ENCODE measurements at regions not wholly inside any gene's neighbourhood (a gene's known extent, or its start where the extent isn't known, plus 50 kb on each side); places are given as distances from the start of the nearest gene placed in this dataset.

DNA sequence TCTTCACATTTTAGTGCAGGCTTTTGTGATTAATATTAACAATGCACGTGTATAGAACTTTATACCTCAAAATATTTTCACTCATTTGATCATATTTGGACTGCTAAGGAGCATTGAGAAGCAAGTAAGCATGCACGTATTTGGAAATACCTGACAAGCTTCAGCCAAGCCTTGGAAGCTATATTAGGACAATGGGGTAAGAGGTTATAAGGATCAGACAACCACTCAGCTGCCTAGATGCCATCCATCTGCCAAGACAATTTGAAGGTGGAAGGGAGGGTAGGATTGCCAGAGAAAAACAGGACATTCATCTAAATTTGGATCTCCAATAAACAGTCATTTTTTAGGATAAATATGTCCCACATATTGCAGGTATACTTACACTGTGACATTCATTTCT is 394.9 kb upstream of the CFAP20DC start:
- Mint-ChIP-seq H3K27me3 (no peaks in the 10 kb centered on the region), H3K27ac (peak overlapping the region; percentile 90), H3K4me1 (peaks cover 32% of the 10 kb centered on the region), H3K4me3 (no peak overlapping the region), H3K9me3 (peaks cover 2% of the 10 kb centered on the region), H3K36me3 (peaks cover 2% of the 10 kb centered on the region)
- no peak for DNase-seq
- POLR2A ChIA-PET: interaction anchor here (1.3 kb wide), 1 partner anchor 11 kb away, joined by 4 read pairs; no protein-coding TSS in a partner anchor
- ATAC-seq (ENCODE audit: low read depth): peak; percentile 11

DNA sequence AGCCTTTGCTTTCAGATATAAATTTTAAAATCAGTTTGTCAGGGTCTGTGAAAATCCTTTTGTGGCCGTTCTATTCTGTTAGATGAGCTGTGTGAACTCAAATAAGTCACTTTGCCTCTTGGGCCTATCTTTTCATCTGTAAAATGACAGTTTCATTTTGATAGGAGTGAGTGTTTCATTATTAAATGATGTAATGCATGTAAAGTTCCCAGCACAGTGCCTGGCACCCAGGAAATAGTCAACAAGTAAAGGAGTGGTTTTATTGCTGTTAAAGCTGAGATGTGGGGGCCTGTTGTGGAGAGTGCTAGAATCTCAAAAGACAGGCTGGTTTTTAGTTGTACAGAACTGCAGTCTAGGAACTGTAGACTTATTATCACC is 394.5 kb upstream of the CFAP20DC start:
- Mint-ChIP-seq H3K36me3 (peaks cover 2% of the 10 kb centered on the region), H3K27ac (peak overlapping the region; percentile 90), H3K4me1 (peaks cover 30% of the 10 kb centered on the region), H3K9me3 (peaks cover 2% of the 10 kb centered on the region), H3K4me3 (peak overlapping the region; percentile 75), H3K27me3 (no peaks in the 10 kb centered on the region)
- no peak for DNase-seq
- POLR2A ChIA-PET: interaction anchor here (1.3 kb wide), 1 partner anchor 11 kb away, joined by 4 read pairs; no protein-coding TSS in a partner anchor
- ATAC-seq (ENCODE audit: low read depth): peak; percentile 79

- peak overlapping the region; percentile 90 for H3K27ac Mint-ChIP-seq
- H3K4me1 Mint-ChIP-seq: peaks cover 30% of the 10 kb centered on the region
- no peaks in the 10 kb centered on the region for H3K27me3 Mint-ChIP-seq
- DNase-seq (no peak), ATAC-seq (ENCODE audit: low read depth) (peak; percentile 50)
- peaks cover 2% of the 10 kb centered on the region for H3K36me3 Mint-ChIP-seq
- peaks cover 3% of the 10 kb centered on the region for H3K9me3 Mint-ChIP-seq
- H3K4me3 Mint-ChIP-seq: peak overlapping the region; percentile 75
- POLR2A ChIA-PET: interaction anchor here (1.3 kb wide), 1 partner anchor 12 kb away, joined by 4 read pairs; no protein-coding TSS in a partner anchor
Measured at GRCh38 chr3:59443618-59444293, 393.9 kb upstream of the CFAP20DC start.

- H3K4me1 Mint-ChIP-seq: peaks cover 25% of the 10 kb centered on the region
- DNase-seq: no peak
- no peak overlapping the region for H3K4me3 Mint-ChIP-seq
- H3K9me3 Mint-ChIP-seq: peaks cover 1% of the 10 kb centered on the region
- ATAC-seq (ENCODE audit: low read depth): no peak
- POLR2A ChIA-PET: no interaction called here
- H3K27ac Mint-ChIP-seq: no peak overlapping the region
- H3K27me3 Mint-ChIP-seq: no peaks in the 10 kb centered on the region
- peaks cover 5% of the 10 kb centered on the region for H3K36me3 Mint-ChIP-seq
Measured at GRCh38 chr3:59442046-59442445, 392.2 kb upstream of the CFAP20DC start.

DNA sequence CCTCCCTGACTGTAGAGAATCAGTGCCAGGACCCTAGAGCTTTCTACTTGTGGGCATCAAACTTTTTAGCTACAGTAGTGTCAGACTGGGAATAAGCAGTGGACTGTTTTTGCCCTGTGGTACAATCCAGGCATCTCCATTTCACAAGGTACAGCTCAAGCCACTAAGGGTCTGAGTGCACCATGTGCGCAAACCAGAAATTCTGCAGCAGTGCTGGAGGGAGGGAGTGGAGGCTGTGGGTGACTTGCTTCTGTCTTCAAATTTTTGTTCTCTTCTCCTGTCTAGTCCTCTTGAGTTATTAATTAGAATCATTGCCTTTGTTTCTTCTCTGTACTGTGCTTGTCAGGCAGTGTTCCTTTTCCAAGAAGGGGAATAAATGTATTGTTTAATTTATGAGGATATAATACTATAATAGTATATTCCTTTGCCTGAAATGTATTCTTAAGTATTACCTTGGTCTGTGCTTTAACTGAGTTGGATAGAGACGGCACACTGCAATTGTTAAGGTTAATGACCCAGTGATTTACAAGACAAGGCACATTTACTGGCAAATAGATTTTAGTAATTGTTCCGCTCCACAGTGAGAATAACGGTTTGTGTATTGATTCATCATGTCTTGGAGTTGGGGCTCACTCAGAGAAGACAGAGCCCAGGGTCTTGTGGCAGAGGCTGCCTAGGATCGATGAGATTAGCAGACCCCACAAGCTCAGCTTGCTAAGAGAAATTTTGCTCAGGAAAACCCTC is 390.6 kb upstream of the CFAP20DC start:
- Mint-ChIP-seq H3K27ac (no peak overlapping the region), H3K4me1 (peaks cover 23% of the 10 kb centered on the region), H3K27me3 (no peaks in the 10 kb centered on the region), H3K9me3 (peaks cover 1% of the 10 kb centered on the region), H3K4me3 (no peak overlapping the region), H3K36me3 (peaks cover 5% of the 10 kb centered on the region)
- POLR2A ChIA-PET: no interaction called here
- DNase-seq (no peak), ATAC-seq (ENCODE audit: low read depth) (no peak)

GRCh38 chr3:59438492-59438891 is 388.7 kb upstream of the CFAP20DC start:
- H3K27me3 Mint-ChIP-seq: no peaks in the 10 kb centered on the region
- ATAC-seq (ENCODE audit: low read depth) (no peak), DNase-seq (no peak)
- H3K27ac Mint-ChIP-seq: no peak overlapping the region
- H3K9me3 Mint-ChIP-seq: peaks cover 1% of the 10 kb centered on the region
- peaks cover 6% of the 10 kb centered on the region for H3K4me1 Mint-ChIP-seq
- H3K4me3 Mint-ChIP-seq: no peak overlapping the region
- POLR2A ChIA-PET: no interaction called here
- H3K36me3 Mint-ChIP-seq: peaks cover 8% of the 10 kb centered on the region

DNA sequence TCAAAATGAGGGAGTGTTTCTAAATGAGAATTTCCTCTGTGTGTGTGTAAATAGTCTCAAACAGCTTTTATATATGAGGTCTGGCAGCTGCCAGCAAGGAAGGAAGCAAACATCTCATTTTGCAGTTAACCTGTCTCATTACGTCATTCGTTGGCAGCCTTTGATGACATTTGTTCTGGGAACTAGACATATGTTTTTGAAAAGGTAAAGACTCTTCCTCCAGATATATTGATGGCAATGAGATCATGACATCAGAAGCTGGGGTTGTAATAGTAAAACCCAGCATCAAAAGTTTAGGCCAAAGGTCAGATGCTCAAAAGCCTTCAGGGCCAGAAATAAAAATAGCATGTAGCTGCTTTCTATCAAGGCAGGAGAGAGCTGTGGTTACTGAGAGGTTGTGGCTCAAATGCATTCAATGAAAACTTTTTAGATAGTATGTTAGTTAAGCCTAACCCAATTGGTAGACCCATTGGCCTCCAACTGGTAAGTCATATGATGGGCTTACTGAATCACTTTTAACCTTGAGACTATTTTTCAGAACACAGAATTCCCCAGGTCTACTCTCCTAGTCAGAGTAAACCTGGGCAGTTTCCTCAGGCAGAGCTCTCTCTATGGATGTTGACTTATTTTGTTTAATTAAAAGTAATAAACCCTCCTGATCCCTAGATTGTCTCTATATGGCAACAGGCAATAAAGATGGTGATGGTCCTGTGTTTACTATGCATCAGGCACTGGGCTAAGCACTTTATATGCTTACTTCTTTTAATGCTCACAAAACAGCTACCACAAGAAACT is 386.5 kb upstream of the CFAP20DC start:
- Mint-ChIP-seq H3K9me3 (peaks cover 4% of the 10 kb centered on the region), H3K27ac (peak overlapping the region; percentile 6), H3K4me3 (no peak overlapping the region), H3K4me1 (peaks cover 6% of the 10 kb centered on the region), H3K27me3 (no peaks in the 10 kb centered on the region), H3K36me3 (peaks cover 8% of the 10 kb centered on the region)
- POLR2A ChIA-PET: no interaction called here
- ATAC-seq (ENCODE audit: low read depth): no peak
- no peak for DNase-seq

GRCh38 chr3:59433546-59433945 is 383.7 kb upstream of the CFAP20DC start:
- DNase-seq (no peak), ATAC-seq (ENCODE audit: low read depth) (no peak)
- peaks cover 8% of the 10 kb centered on the region for H3K36me3 Mint-ChIP-seq
- H3K4me3 Mint-ChIP-seq: no peak overlapping the region
- POLR2A ChIA-PET: no interaction called here
- H3K9me3 Mint-ChIP-seq: peaks cover 2% of the 10 kb centered on the region
- H3K4me1 Mint-ChIP-seq: peaks cover 6% of the 10 kb centered on the region
- no peak overlapping the region for H3K27ac Mint-ChIP-seq
- H3K27me3 Mint-ChIP-seq: no peaks in the 10 kb centered on the region

- ATAC-seq (ENCODE audit: low read depth) (no peak), DNase-seq (no peak)
- peaks cover 6% of the 10 kb centered on the region for H3K36me3 Mint-ChIP-seq
- H3K27me3 Mint-ChIP-seq: no peaks in the 10 kb centered on the region
- H3K4me1 Mint-ChIP-seq: peaks cover 9% of the 10 kb centered on the region
- no peak overlapping the region for H3K4me3 Mint-ChIP-seq
- H3K27ac Mint-ChIP-seq: no peak overlapping the region
- H3K9me3 Mint-ChIP-seq: peaks cover 2% of the 10 kb centered on the region
- POLR2A ChIA-PET: no interaction called here
Measured at GRCh38 chr3:59432665-59433064, 382.8 kb upstream of the CFAP20DC start.

DNA sequence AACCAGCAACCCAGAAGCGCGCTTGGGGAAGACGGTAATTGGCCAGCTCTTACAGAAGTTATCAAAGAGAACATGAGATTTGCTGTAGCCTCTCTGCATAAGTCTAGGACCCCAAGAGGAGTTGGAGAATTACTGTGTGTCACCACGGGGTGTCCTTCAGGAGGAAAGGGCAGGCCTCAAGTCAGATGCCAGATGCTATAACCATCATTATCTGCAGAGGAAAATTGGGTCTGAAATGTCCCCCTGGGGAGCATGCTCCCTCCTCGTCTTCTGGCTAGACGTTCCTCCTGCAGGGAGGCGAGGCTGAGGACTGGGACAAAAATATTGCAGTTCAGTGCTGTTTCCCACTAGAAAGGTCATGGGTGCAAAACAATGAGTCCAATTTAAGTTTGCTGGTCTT is 380.5 kb upstream of the CFAP20DC start:
- no peak for ATAC-seq (ENCODE audit: low read depth)
- peaks cover 23% of the 10 kb centered on the region for H3K4me1 Mint-ChIP-seq
- POLR2A ChIA-PET: no interaction called here
- H3K27me3 Mint-ChIP-seq: no peaks in the 10 kb centered on the region
- peaks cover 5% of the 10 kb centered on the region for H3K36me3 Mint-ChIP-seq
- no peak overlapping the region for H3K4me3 Mint-ChIP-seq
- no peak for DNase-seq
- no peak overlapping the region for H3K27ac Mint-ChIP-seq
- H3K9me3 Mint-ChIP-seq: peaks cover 2% of the 10 kb centered on the region

DNA sequence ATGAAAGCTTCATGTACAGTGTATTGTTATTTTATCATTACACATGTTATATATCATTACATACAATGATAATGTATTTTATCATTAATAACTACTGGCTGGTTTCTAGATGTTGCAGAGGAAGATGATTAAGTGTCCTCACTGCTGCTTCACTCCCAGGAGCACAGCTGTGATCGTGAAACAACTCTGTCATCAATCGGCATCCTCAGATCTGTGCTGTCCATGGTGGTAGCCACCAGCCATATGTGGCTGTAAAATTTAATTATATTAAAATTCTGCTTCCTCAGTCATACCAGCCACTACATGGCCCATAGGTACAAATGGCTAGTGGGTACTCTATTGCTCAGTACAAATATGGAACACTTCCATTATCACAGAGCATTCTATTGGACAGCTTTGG is 379.4 kb upstream of the CFAP20DC start:
- ATAC-seq (ENCODE audit: low read depth): no peak
- no peak overlapping the region for H3K4me3 Mint-ChIP-seq
- H3K27ac Mint-ChIP-seq: no peak overlapping the region
- no peaks in the 10 kb centered on the region for H3K27me3 Mint-ChIP-seq
- peaks cover 2% of the 10 kb centered on the region for H3K9me3 Mint-ChIP-seq
- POLR2A ChIA-PET: interaction anchor here (0.6 kb wide), 1 partner anchor 759 kb away, joined by 5 read pairs; no protein-coding TSS in a partner anchor
- peaks cover 29% of the 10 kb centered on the region for H3K4me1 Mint-ChIP-seq
- DNase-seq: no peak
- peaks cover 1% of the 10 kb centered on the region for H3K36me3 Mint-ChIP-seq

DNA sequence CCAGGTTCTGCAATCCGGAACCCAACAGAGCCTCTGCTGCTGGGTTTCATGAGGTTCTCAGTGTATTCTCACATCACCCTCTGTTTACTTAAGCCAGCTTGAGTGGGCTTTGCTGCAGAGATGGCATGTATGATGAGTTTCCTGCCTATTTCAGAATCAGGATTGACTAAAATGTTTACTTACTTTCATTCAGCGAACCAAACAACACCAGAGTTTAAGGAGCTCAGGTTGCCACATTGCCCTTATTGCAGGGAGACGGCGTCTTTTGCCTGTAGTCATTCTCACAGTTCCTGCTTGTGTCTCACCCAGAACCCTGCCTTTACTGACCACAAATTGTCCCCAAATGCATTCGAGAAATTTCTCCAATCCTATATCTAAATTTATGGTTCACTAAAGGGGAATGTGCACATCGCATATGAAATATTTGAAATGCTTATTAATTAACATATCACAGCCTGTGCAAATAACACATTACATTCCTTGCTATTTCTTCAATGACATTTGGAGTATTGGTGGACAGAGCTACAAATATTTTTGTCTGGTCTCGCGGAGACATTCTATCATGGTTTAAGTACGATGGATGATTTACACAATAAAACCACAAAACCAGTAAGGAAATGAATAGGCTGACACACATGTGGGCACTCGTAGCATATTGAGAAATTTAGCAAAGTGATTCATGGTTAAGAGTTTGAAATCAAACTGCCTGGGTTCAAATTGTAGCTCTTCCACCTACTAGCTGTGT is 377.2 kb upstream of the CFAP20DC start:
- DNase-seq: no peak
- ATAC-seq (ENCODE audit: low read depth): no peak
- H3K4me3 Mint-ChIP-seq: peak overlapping the region; percentile 26
- no peaks in the 10 kb centered on the region for H3K27me3 Mint-ChIP-seq
- H3K9me3 Mint-ChIP-seq: no peaks in the 10 kb centered on the region
- H3K27ac Mint-ChIP-seq: peak overlapping the region; percentile 50
- H3K4me1 Mint-ChIP-seq: peaks cover 32% of the 10 kb centered on the region
- POLR2A ChIA-PET: interaction anchor here (1.0 kb wide), 1 partner anchor 25 kb away, joined by 3 read pairs; no protein-coding TSS in a partner anchor
- no peaks in the 10 kb centered on the region for H3K36me3 Mint-ChIP-seq

DNA sequence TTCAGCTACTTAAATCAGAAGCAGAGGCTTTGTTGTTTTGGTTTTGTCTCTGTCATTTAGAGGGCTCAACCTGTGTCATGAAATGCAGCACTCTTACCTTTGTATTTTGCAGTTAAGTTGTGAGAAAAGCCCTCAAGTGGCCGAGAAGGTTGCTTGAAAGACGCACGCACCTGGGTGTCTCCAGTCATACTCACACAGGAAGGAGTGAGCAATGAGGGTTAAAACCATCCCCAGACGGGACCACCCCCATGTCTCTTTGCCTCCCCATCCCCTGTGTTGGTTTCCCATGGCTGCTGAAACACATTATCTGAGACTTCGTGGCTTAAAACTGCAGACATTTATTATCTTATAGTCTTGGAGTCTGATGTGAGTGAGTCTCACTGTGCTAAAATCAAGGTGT is 376.1 kb upstream of the CFAP20DC start:
- Mint-ChIP-seq H3K27ac (no peak overlapping the region), H3K9me3 (peaks cover under 1% of the 10 kb centered on the region), H3K4me3 (no peak overlapping the region), H3K4me1 (peaks cover 32% of the 10 kb centered on the region), H3K36me3 (no peaks in the 10 kb centered on the region), H3K27me3 (no peaks in the 10 kb centered on the region)
- peak; percentile 51 for ATAC-seq (ENCODE audit: low read depth)
- POLR2A ChIA-PET: interaction anchor here (1.0 kb wide), 1 partner anchor 150 kb away, joined by 3 read pairs; no protein-coding TSS in a partner anchor
- no peak for DNase-seq
